ENCODE measurements at regions not wholly inside any gene's neighbourhood (a gene's known extent, or its start where the extent isn't known, plus 50 kb on each side); places are given as distances from the start of the nearest gene placed in this dataset.

DNA sequence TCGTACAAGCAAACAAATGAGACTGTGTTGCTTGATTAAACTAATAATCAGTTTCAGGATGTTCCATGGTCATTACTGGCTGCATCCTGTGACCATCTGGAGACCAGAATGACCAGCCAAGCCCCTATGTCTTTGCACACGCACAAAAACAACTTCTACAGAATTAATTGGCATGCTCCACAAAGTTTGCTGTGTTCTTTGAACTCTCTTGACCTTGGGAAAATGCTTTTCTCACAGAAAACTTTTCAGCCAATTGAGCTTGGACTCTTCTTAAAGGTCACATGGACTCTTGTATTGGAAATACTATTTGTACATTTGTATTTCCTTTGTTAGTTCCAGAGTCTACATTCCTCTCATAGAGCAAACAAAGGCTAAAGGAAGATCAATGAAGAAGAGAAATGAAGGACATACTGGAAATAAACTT lies 147.8 kb downstream of the ARRDC3 start:
- DNase-seq: no peak

- DNase-seq: no peak
Measured at GRCh38 chr5:91232523-91232922, 150.6 kb downstream of the ARRDC3 start.

DNA sequence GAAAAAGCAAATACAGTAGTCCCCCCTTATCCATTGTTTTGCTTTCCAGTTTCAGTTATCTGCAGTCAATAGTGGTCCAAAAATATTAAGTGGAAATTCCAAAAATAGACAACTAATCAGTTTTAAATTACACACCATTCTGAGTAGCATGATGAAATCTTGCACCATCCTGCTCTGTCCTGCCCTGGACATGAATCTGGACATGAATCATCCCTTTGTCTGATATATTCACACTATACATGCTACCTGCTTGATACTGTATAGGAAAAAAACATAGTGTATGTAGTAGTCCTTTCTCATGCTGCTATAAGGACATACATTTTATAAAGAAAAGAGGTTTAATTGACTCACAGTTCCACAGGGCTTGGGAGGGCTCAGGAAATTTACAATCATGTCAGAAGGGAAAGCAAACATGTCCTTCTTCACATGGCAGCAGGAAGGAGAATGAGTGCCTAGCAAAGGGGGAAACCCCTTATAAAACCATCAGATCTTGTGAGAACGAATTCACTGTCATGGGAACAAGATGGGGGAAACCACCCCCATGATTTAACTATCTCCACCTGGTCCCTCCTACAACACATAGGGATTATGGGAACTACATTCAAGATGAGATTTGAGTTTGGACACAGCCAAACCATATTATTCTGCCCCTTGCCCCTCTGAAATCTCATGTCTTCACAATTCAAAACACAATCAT lies 153.9 kb downstream of the ARRDC3 start:
- DNase-seq: no peak

DNA sequence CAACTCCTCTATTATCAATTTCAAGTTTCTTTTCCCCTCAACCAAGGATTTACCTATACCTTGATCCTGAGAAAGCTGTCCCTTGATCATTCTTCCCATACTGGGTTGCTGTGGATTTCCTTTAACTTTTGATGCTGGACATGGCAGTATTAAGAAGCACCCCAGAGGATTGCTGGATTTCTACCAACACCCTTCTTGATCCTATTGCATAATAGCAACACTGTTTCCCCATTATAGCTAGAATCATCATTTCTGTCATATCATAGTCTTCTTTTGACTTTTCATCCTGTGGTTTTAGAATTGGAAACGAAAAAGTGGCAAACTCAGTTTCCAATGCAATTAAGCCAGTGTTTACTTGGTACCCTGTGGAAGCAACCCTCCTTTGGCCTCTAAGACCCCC lies 154.9 kb downstream of the ARRDC3 start:
- no peak for DNase-seq

GRCh38 chr5:91225848-91226686 lies 157.1 kb downstream of the ARRDC3 start:
- DNase-seq: peak; percentile 85

GRCh38 chr5:91224969-91225368 lies 158.1 kb downstream of the ARRDC3 start:
- DNase-seq: no peak

GRCh38 chr5:91224456-91224855 lies 158.7 kb downstream of the ARRDC3 start:
- no peak for DNase-seq

DNA sequence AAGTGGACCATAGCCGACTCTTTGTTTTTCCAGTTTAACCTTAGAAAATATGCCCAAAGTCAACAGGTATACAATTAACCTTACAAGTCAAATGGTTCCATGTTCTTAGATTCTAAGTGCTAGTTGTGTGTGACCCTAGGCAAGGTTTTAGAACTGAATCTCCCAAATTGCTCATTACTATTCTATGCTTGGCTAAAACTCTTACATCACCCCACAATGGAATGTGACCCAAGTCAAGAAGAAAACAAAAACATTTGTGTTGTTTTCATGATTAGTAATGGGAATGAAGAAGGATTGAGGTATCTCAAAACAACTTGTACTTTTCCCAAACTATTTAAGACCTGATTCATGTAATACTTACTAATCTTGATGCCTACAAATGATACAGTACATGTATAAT lies 159.2 kb downstream of the ARRDC3 start:
- no peak for DNase-seq

DNA sequence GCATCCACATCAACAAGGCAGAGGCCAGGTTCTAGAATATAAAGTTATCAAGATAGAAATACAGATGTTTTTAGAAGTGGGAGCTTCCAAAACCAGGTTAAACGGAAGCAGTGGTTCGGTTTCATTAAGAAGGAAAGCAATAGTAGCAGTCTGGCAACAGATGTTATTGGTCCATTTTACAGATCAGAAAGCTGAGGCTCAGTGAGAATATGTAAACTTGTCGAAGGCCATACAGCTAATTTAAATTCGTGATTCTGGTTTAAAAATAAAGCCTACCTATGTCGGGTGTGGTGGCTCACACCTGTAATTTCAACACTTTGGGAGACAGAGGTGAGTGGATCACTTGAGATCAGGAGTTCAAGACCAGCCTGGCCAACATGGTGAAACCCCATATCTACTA lies 160.6 kb downstream of the ARRDC3 start:
- no peak for DNase-seq

GRCh38 chr5:91221917-91222316 lies 161.2 kb downstream of the ARRDC3 start:
- DNase-seq: no peak

DNA sequence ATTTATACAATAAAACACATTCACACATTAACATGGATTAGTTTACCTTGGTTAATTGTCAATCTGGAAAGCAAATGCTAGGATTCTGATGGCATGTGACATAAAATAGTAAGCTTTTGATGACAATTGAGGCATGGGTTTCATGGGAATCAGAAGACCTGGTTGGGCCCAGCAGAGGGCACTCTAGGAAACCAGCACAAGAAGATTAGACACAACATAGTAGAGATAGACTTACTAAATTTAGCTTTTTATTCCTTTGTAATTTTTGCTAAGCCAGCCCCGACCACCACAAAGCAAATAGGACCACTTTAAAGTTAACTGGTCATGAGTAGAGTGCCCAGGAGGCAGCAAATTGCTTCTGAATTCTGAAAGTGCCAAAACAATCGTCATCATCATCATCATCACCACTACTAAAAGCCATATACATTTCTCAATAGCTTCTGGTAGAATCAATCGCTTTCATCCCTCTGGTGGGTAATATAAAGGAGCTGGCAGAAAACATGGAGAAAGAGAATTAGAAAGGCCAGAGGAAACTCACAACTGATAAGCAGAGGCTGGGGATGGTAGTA lies 163.2 kb downstream of the ARRDC3 start:
- peak; percentile 67 for DNase-seq

- DNase-seq: no peak
Measured at GRCh38 chr5:91219091-91219802, 163.9 kb downstream of the ARRDC3 start.

GRCh38 chr5:91217859-91218258 lies 165.3 kb downstream of the ARRDC3 start:
- DNase-seq: no peak

DNA sequence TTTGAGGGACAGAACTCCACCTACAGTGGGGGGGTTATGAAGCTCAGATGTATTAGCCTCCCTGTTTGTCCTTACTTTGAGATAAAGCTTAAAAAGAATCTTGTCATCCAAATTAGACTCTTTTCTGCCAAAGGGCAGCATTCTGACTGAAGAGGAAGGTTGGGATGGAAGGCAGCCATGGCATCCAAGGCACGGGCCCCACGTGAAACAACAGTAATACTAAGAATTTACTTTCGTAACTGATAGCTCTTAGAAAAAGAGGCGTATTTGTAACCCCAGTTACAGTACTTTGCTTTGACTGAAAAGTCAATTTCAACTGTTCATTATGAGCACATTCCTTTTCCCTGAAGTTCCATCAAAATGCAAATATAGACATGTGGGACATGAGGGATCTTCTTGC lies 168.5 kb downstream of the ARRDC3 start:
- DNase-seq: no peak
